ENCODE measurements at regions not wholly inside any gene's neighbourhood (a gene's known extent, or its start where the extent isn't known, plus 50 kb on each side); places are given as distances from the start of the nearest gene placed in this dataset.

DNA sequence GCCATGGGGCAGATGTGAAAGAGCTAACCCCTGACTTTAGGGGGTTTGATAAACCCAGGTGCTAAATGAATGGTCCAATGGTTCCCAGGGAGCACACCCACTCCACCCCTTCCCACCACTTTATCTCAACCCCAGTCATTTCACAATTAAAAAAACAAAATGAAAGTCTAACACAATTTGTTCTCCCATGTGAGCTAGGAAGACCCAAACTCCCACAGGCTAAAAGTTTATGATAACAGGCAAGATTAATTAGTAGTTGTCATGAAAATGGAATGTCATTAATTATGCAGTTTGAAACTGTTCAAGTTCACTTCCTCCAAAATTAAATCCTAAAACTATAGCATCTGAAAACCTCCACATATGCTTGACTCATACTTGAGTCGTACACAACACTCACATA, 63.3 kb upstream of the TPM1 start:
- no peaks in the 10 kb centered on the region for H3K36me3 ChIP-seq
- no peaks in the 10 kb centered on the region for H3K27me3 ChIP-seq
- no peaks in the 10 kb centered on the region for H3K9me3 ChIP-seq
- H3K4me3 ChIP-seq = no peak overlapping the region
- no peak for DNase-seq

DNA sequence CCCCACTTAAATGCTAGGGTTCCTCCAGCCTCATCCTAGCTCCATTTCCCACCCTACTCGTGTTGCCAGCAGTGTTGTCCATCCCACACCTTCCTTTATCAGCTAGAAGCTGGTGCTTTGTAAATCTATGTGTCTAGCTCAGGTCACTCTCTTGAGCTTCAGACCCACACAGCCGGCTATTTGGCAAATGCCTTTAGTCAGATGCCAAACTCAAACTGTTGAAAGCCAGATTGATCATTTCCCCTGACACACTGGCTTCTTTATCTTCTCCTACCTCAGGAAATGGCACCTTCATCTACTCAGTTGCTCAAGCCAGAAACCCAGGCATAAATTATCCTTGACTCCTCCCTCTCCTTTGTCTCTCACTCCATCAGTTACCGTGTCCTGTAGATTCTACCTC, 61.5 kb upstream of the TPM1 start:
- no peak for DNase-seq
- no peak overlapping the region for H3K4me3 ChIP-seq
- no peaks in the 10 kb centered on the region for H3K27me3 ChIP-seq
- H3K9me3 ChIP-seq = no peaks in the 10 kb centered on the region
- H3K36me3 ChIP-seq = no peaks in the 10 kb centered on the region

DNA sequence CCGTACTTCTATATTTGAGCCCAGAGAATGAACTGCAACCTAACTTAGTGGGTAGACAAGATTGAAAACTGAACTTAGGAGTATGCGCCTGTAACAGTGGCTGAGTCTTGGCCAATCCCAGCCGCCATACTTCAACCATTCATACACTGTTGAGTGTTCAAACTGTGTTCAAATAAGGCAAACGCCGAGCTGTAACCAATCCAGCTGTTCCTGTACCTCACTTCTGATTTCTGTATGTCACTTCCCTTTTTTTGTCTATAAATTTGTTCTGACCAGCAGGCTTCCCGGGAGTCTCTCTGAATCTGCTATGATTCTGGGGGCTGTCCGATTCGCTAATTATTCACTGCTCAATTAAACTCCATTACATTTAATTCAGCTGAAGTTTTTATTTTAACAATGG, 58.6 kb upstream of the TPM1 start:
- Histone ChIP-seq H3K9me3 (no peaks in the 10 kb centered on the region), H3K36me3 (no peaks in the 10 kb centered on the region), H3K4me3 (no peak overlapping the region), H3K27me3 (no peaks in the 10 kb centered on the region)
- DNase-seq = no peak

DNA sequence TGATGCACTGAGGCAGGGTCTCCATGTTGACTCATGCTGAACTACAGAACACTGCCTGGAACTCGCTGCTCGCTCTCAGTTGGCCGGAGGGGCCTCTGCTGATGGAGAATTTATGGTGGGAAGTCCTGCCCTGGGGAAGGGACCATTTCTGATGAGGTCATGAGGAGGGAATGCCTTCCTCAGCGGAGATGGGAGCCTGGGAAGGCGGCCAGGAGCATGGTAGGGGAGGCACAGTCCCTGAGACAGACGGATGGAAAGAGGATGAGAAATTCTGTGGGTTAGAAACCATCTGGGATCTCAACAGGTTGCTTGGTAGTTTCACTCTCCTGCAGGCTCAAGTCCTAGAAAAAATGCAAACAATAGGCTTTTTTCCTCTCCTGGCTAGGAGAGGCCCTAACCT, 56.8 kb upstream of the TPM1 start:
- DNase-seq = no peak
- Histone ChIP-seq H3K9me3 (no peaks in the 10 kb centered on the region), H3K4me3 (no peak overlapping the region), H3K27me3 (no peaks in the 10 kb centered on the region), H3K36me3 (no peaks in the 10 kb centered on the region)

DNA sequence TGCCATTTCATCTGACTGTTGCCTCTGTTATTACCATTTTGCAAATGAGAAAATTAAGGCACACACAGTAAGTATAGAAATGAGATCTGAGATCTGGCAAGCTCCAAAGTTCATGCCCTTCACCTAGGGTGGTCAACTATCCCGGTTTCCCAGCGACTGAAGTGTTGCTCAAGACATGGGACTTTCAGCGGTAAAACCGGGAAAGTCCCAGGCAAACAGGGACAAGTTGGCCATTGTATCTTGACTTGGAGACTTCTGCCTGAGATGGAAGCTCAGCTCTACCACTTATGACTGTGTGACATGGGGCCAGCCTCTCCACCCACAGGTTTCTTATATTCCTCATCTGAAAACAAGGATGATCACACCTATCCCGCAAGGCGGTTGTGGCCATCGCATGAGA, 55.6 kb upstream of the TPM1 start:
- no peak overlapping the region for H3K4me3 ChIP-seq
- DNase-seq = no peak
- H3K9me3 ChIP-seq = no peaks in the 10 kb centered on the region
- no peaks in the 10 kb centered on the region for H3K36me3 ChIP-seq
- no peaks in the 10 kb centered on the region for H3K27me3 ChIP-seq

DNA sequence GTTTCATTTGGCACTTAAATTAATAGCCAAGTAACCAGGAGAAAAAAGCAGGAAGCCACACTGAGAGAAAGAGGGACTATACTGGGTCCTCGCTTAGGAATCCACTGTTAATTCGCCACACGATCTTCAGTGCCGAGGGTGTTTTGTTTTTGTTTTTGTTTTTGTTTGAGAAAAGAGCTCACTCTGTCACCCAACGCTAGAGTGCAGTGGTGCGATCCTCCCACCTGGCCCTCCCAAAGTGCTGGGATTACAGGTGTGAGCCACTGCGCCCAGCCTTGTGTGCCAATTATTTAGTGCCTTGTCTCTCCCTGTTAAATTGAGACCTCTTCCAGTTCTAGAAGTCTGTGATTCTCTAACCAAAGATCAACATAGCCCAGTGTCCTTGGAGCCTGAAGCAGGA, 53.8 kb upstream of the TPM1 start:
- Histone ChIP-seq H3K4me3 (no peak overlapping the region), H3K36me3 (no peaks in the 10 kb centered on the region), H3K9me3 (no peaks in the 10 kb centered on the region), H3K27me3 (no peaks in the 10 kb centered on the region)
- no peak for DNase-seq

DNA sequence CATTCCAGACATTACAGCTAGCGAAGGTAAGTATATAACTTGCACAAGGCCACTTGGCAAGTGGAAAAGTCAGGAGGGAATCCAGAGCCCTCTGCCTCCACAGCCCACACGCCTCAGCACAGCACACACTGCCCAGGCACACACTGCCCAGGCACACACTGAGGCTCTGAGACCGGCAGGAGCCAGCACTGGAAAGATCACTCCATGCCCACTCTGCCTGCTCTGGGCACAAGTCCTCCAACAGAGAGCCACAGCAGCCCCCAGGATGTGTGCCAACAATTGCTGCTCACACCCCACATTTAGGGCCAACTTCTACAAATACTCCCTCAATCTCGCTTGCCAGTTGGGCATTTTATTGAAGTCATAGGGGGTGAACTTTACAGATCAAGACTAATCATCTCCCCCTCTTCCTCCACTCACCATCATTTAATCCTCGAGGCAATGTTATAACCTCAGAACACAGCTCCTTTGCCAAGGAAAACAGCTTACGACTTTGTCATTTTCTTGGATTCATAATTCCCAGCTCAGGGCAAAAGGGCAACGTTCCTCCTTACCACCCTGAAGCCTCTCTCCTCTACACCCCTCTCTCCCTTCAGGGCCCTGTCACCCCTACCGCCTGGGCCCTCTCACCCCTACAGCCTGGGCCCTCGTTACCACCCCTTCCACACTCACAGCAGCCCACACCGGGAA, 53.0 kb upstream of the TPM1 start:
- Histone ChIP-seq H3K9me3 (no peaks in the 10 kb centered on the region), H3K36me3 (no peaks in the 10 kb centered on the region), H3K27me3 (no peaks in the 10 kb centered on the region), H3K4me3 (no peak overlapping the region)
- DNase-seq = peak; percentile 89

DNA sequence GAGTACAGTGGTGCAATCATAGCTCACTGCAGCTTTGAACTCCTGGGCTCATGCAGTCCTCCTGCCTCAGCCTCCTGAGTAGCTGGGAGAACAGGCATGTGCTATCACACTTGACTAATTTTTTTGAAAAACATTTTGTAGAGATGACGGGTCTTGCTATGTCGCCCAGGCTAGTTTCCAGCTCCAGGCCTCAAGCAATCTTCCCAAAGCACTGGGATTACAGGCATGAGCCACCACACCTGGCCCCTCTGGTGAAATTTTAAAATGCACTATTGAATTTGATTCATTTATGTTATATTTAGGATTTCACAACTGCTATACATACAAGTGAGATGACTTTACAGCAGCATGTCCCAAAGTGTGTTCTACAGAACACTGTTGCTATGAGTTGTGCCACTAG, 50.8 kb upstream of the TPM1 start:
- no peaks in the 10 kb centered on the region for H3K27me3 ChIP-seq
- H3K9me3 ChIP-seq = no peaks in the 10 kb centered on the region
- H3K4me3 ChIP-seq = no peak overlapping the region
- no peaks in the 10 kb centered on the region for H3K36me3 ChIP-seq
- DNase-seq = no peak

DNA sequence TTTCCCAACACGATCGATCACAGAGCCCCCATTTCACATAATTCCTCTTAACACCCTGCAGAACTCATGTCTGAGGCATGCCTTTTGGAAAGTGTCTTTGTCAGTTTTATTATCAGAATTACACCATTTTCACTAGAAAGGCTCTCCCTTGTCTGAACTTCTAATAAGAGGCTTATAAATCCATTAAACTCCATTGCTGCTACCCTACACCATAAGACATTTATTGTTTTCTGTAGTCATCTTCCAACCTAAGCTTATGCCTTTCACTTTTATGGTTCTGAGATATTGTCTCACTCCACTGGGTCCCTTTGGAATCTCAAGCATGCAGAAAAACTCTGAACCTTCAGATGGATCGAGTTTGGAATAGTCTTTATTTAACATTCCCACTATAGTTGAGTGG, 50.2 kb upstream of the TPM1 start:
- no peak overlapping the region for H3K4me3 ChIP-seq
- DNase-seq = no peak
- no peaks in the 10 kb centered on the region for H3K36me3 ChIP-seq
- no peaks in the 10 kb centered on the region for H3K27me3 ChIP-seq
- H3K9me3 ChIP-seq = no peaks in the 10 kb centered on the region
